GM21786 (cell line): ENCODE measurements at regions not wholly inside any gene's neighbourhood (a gene's known extent, or its start where the extent isn't known, plus 50 kb on each side); places are given as distances from the start of the nearest gene placed in this dataset.

Experiments
- ATAC-seq: cut with Tn5 transposase; IDR thresholded peaks from one replicate; pipeline ENCODE4 v1.9.1; 2021; ENCODE audit not compliant: unreplicated experiment

- ATAC-seq: no peak
Observed at GRCh38 chr14:61623927-61624326, 71.4 kb upstream of the HIF1A start.

- ATAC-seq: no peak
Observed at GRCh38 chr14:61625165-61625564, 70.1 kb upstream of the HIF1A start.

GRCh38 chr14:61627612-61628011 lies 67.7 kb upstream of the HIF1A start:
- no peak for ATAC-seq

- ATAC-seq: no peak
Observed at GRCh38 chr14:61628016-61628725, 67.1 kb upstream of the HIF1A start.

GRCh38 chr14:61630399-61631044 lies 64.8 kb upstream of the HIF1A start:
- no peak for ATAC-seq

GRCh38 chr14:61631045-61631687 lies 64.1 kb upstream of the HIF1A start:
- no peak for ATAC-seq

GRCh38 chr14:61632401-61632800 lies 62.9 kb upstream of the HIF1A start:
- ATAC-seq: no peak

- ATAC-seq: no peak
Observed at GRCh38 chr14:61632807-61633206, 62.5 kb upstream of the HIF1A start.

- ATAC-seq: no peak
Observed at GRCh38 chr14:61636291-61636690, 59.0 kb upstream of the HIF1A start.

GRCh38 chr14:61636779-61637178 lies 58.5 kb upstream of the HIF1A start:
- no peak for ATAC-seq

GRCh38 chr14:61638595-61639387 lies 56.5 kb upstream of the HIF1A start:
- ATAC-seq: no peak

GRCh38 chr14:61640158-61641136 lies 54.9 kb upstream of the HIF1A start:
- no peak for ATAC-seq

- ATAC-seq: no peak
Observed at GRCh38 chr14:61641914-61642613, 53.2 kb upstream of the HIF1A start.

GRCh38 chr14:61642614-61642982 lies 52.7 kb upstream of the HIF1A start:
- ATAC-seq: no peak

- no peak for ATAC-seq
Observed at GRCh38 chr14:61643555-61643954, 51.8 kb upstream of the HIF1A start.

- no peak for ATAC-seq
Observed at GRCh38 chr14:61644175-61644574, 51.1 kb upstream of the HIF1A start.

- peak; percentile 87 for ATAC-seq
Observed at GRCh38 chr14:61644834-61645233, 50.5 kb upstream of the HIF1A start.

GRCh38 chr14:61645247-61645646 lies 50.1 kb upstream of the HIF1A start:
- no peak for ATAC-seq
